ENCODE measurements at regions not wholly inside any gene's neighbourhood (a gene's known extent, or its start where the extent isn't known, plus 50 kb on each side); places are given as distances from the start of the nearest gene placed in this dataset.

DNA sequence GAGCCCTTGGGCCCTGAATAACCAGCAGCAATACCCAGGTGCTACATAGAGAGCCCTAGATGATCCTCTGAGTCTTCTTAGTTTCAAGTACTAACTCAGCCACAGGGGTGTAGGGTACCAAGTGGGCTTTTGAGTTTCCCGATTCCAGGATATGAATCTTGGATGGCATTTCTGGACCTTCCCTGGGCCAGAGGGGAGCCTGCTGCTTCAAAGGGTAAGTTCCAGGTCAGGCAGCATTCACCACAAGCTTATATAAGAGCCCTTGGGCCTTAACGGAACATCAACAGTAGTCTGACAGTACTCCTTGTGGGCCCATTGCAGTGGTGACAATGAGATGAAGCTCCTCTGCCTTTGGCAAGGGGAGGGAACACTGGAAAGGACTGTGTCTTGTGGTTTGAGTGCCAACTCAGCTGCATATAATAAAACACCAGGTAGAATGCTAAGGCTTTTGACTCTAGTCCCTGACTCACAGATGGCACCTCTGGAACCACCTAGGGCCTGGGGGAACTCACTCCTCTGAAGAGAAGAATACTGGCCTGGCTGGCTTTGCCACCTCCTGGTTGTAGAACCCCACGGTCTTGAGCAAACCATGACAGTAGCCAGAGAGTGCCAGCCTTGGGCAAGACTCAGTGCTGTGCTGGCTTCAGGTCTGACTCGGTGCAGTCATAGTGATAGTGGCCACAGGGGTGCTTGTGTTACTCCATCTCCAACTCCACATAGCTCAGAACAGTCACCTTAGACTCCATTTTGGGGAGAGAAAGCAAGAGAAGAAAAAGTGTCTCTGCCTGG is 235.7 kb downstream of the AKAIN1 start:
- no peaks in the 10 kb centered on the region for H3K36me3 ChIP-seq (replicated peaks; ENCODE audit: insufficient read depth, low read length)
- TF ChIP-seq EZH2 (optimal IDR thresholded peaks at IDR 0.05; ENCODE audit: low read depth, low read length): no peak
- TF ChIP-seq, protein P1, sequence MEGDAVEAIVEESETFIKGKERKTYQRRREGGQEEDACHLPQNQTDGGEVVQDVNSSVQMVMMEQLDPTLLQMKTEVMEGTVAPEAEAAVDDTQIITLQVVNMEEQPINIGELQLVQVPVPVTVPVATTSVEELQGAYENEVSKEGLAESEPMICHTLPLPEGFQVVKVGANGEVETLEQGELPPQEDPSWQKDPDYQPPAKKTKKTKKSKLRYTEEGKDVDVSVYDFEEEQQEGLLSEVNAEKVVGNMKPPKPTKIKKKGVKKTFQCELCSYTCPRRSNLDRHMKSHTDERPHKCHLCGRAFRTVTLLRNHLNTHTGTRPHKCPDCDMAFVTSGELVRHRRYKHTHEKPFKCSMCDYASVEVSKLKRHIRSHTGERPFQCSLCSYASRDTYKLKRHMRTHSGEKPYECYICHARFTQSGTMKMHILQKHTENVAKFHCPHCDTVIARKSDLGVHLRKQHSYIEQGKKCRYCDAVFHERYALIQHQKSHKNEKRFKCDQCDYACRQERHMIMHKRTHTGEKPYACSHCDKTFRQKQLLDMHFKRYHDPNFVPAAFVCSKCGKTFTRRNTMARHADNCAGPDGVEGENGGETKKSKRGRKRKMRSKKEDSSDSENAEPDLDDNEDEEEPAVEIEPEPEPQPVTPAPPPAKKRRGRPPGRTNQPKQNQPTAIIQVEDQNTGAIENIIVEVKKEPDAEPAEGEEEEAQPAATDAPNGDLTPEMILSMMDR (IDR thresholded peaks at IDR 0.05; ENCODE audit: low read length): no peak
- no peak for TF ChIP-seq EZH2phosphoT487 (IDR thresholded peaks at IDR 0.05; ENCODE audit: low read length)
- no peaks in the 10 kb centered on the region for H3K27me3 ChIP-seq (replicated peaks; ENCODE audit: insufficient read depth, low read length)
- DNase-seq: no peak
- H2AFZ ChIP-seq (ENCODE audit: low read length): no peak overlapping the region
- no peaks in the 10 kb centered on the region for H3F3A ChIP-seq (ENCODE audit: insufficient read depth, low read length)
- no peak overlapping the region for H3K4me3 ChIP-seq (ENCODE audit: low read length)
- no peaks in the 10 kb centered on the region for H3K9me3 ChIP-seq (replicated peaks; ENCODE audit: insufficient read depth, low read length)
- no peak overlapping the region for H3K27ac ChIP-seq (ENCODE audit: low read length)
- no peaks in the 10 kb centered on the region for H4K20me1 ChIP-seq (ENCODE audit: insufficient read depth, low read length)
- H3K9ac ChIP-seq (ENCODE audit: low read length): no peak overlapping the region
- no peak overlapping the region for H3K4me2 ChIP-seq (ENCODE audit: low read depth, low read length)
- H3K79me2 ChIP-seq (ENCODE audit: low read length): no peaks in the 10 kb centered on the region
- H3K4me1 ChIP-seq (ENCODE audit: low read length): no peaks in the 10 kb centered on the region
- H3K9me2 ChIP-seq (replicated peaks; ENCODE audit: insufficient read depth, low read length): no peaks in the 10 kb centered on the region

DNA sequence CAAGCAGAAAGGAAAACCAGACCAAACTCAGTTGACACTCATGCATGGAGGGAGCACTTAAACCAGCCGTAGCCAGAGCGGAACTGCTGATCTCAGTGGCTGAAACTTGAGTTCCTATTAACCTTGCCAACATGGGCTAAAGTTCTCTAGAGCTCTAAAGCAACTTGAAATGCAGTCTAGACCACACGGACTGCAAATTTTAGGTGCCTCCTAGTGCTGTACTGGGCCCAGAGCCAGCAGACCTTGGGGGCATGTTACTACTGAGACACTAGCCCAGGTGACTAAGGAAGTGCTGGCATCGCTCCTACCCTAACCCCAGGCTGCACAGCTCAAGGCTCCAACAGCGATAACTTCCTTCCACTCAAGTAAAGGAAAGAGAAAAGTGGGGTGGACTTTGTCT is 236.5 kb downstream of the AKAIN1 start:
- Histone ChIP-seq H4K20me1 (ENCODE audit: insufficient read depth, low read length) (no peaks in the 10 kb centered on the region), H3K9ac (ENCODE audit: low read length) (no peak overlapping the region), H3K27ac (ENCODE audit: low read length) (no peak overlapping the region), H3K4me2 (ENCODE audit: low read depth, low read length) (no peak overlapping the region), H3K27me3 (replicated peaks; ENCODE audit: insufficient read depth, low read length) (no peaks in the 10 kb centered on the region), H3K9me3 (replicated peaks; ENCODE audit: insufficient read depth, low read length) (no peaks in the 10 kb centered on the region), H3F3A (ENCODE audit: insufficient read depth, low read length) (no peaks in the 10 kb centered on the region), H3K36me3 (replicated peaks; ENCODE audit: insufficient read depth, low read length) (no peaks in the 10 kb centered on the region), H3K4me1 (ENCODE audit: low read length) (no peaks in the 10 kb centered on the region), H3K79me2 (ENCODE audit: low read length) (no peaks in the 10 kb centered on the region), H2AFZ (ENCODE audit: low read length) (no peak overlapping the region), H3K4me3 (ENCODE audit: low read length) (no peak overlapping the region), H3K9me2 (replicated peaks; ENCODE audit: insufficient read depth, low read length) (no peaks in the 10 kb centered on the region)
- TF ChIP-seq EZH2 (optimal IDR thresholded peaks at IDR 0.05; ENCODE audit: low read depth, low read length) (no peak), EZH2phosphoT487 (IDR thresholded peaks at IDR 0.05; ENCODE audit: low read length) (no peak)
- TF ChIP-seq, protein P1 (IDR thresholded peaks at IDR 0.05; ENCODE audit: low read length): no peak
- no peak for DNase-seq

DNA sequence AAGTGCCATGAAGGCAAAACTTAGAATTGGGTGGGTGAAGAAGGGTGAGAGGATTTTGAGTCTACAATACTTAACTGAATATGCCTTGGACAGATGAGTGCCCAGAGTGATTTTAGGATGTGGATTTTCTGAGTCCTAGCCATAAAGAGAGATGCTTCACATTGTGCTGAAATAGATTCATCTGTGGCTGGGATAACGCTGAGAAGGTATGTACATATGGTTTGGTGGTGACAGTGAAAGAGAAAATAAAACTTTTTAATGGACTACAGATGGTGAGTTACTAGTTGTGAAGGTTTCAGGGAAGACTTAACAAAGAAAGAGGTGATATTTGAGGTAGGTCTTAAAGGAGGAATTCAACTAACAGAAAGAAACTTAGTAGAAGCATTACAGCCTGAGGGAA is 265.8 kb downstream of the AKAIN1 start:
- Histone ChIP-seq H3K9ac (ENCODE audit: low read length) (no peak overlapping the region), H4K20me1 (ENCODE audit: insufficient read depth, low read length) (no peaks in the 10 kb centered on the region), H3K79me2 (ENCODE audit: low read length) (no peaks in the 10 kb centered on the region), H3K9me3 (replicated peaks; ENCODE audit: insufficient read depth, low read length) (no peaks in the 10 kb centered on the region), H3K27me3 (replicated peaks; ENCODE audit: insufficient read depth, low read length) (no peaks in the 10 kb centered on the region), H3K27ac (ENCODE audit: low read length) (no peak overlapping the region), H3K4me3 (ENCODE audit: low read length) (no peak overlapping the region), H3K4me2 (ENCODE audit: low read depth, low read length) (no peak overlapping the region), H2AFZ (ENCODE audit: low read length) (no peak overlapping the region), H3K4me1 (ENCODE audit: low read length) (no peaks in the 10 kb centered on the region), H3K36me3 (replicated peaks; ENCODE audit: insufficient read depth, low read length) (no peaks in the 10 kb centered on the region), H3F3A (ENCODE audit: insufficient read depth, low read length) (no peaks in the 10 kb centered on the region), H3K9me2 (replicated peaks; ENCODE audit: insufficient read depth, low read length) (no peaks in the 10 kb centered on the region)
- TF ChIP-seq EZH2phosphoT487 (IDR thresholded peaks at IDR 0.05; ENCODE audit: low read length) (no peak), EZH2 (optimal IDR thresholded peaks at IDR 0.05; ENCODE audit: low read depth, low read length) (no peak)
- TF ChIP-seq, protein P1 (IDR thresholded peaks at IDR 0.05; ENCODE audit: low read length): no peak
- peak; percentile 42 for DNase-seq
